ENCODE measurements at regions not wholly inside any gene's neighbourhood (a gene's known extent, or its start where the extent isn't known, plus 50 kb on each side); places are given as distances from the start of the nearest gene placed in this dataset.
"Not testable (repeated sequence)": the region's sequence is repeated elsewhere in the genome, so short reads cannot be mapped to it uniquely, and the experiment has no call there.

DNA sequence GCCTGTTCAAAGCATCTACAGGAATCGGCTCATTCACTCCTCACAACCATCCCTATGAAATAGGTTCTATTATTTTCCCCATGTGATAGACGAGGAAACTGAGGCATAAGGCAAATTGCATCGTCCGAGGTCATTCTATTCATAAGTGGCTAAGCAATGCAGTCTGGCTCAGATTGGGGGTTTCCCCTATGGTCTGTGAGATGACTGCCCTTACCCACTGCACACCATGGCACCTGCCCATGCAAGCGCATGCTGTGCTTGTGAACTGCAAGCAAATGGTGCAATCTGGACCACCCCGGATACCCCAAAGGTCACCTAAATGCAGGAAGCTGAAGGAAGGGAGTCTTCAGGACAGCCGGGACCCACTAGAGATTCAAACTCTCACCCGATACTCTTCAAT is 123.4 kb upstream of the SOD1 start:
- DNase-seq (ENCODE audit: low read depth, low spot score), result no peak

DNA sequence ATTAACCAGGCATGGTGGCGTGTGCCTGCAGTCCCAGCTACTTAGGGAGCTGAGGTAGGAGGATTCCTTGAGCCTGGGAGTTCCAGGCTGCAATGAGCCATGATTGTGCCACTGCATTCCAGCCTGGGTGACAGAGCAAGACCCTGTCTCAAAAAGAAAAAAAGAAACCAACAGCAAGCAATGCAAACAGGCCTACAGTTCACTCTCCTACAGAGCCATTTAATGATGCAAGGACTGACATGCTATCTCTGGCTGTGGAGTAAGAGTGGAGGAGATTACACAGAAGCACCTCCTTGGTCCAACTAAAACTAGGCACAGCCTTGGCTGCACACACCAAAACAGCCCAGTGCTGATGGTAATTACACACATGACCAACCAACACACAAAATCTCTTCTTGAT is 127.5 kb upstream of the SOD1 start:
- DNase-seq (ENCODE audit: low read depth, low spot score), result no peak

DNA sequence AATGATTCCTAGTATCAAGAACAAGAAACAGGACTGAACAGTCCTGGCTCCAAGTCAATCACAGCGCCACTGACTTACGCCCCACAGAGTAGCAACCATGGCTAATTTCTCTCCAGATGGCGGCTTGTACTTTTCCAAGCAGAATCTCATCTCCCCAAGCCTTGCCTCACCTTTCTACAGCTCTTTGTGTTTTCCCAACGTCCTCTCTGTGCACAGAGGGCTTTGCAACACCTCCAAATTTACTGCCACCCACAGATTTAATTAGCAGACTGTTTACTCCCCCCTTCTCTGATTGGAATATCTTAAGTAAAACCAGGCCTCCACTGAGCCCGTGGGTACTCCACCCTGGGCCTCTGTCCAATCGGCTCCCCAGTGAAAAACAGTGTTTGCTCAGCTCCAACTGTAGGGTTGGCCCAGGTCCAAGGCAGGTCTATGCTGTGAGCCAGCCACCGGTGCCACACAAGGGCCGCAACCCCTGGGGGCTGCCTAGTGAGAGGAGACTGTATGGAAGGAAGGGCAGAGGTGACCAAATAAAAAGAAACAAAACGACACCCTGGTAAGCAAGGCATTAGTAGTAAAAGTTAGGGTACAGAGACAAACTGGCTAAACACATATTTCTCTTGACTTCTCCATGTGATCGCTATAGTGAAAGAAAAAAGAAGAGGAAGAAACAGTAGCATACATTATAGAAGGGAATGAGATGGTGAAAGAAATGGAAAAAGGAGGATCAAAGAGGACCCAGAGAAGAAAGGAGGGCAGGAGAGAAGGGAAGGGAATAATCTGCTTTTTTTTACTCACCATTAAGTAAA is 128.4 kb upstream of the SOD1 start:
- no peak for DNase-seq (ENCODE audit: low read depth, low spot score)

DNA sequence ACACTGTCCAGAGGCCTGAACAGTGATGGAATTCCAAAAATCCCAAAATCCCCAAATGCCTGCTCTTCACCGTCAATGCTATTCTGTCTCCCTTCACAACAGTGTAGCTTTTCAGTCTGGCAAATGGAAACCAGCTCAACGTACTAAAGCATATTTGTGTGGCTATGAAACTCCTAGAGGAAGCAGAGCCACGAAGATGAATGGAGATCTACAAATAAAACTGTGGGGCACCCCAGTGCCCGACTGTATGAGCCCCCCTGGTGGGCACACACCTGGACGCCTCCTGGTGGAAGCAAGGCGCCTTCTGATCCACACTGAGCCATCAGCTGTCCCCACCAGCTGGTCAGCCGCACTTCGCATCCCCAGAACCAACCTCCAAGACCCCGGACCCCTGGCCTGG is 129.1 kb upstream of the SOD1 start:
- DNase-seq (ENCODE audit: low read depth, low spot score), result no peak

DNA sequence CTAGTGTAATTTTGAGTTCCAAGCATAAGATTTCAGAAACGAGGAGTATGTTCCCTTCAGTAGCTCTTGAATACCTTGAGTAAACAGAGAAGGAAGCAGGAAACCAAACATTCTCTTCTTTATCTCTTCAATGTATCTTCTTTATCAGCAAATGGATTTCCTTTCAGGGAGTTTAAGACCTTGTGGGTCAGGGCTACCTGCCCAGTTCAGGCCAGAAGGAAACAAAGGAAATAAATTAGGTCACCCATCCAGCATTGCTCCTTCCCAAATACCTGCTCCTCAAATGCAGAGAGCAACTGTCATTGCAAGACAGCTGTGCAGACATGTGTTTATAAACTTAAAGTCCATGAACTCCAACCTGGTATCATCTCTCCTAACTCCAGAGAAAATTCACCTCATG is 130.1 kb upstream of the SOD1 start:
- no peak for DNase-seq (ENCODE audit: low read depth, low spot score)

DNA sequence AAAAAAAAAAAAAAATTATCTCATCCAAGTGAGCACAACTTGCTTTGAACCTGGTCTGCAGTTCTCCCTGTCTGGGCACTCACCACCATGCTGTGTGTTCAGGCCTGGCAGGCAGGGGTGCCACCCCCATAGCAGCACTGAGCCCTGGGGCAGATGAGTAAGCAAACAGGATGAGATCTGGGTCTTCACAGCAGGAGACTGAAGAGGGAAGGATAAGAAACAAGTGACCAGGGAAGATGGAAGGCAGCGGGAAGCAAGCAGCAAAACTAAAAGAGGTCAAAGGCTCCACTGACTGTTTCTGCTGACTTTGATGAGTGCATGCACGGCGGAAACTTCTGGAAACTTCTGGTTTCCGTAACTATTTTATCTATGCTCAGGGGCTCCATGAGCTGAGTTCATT is 133.5 kb upstream of the SOD1 start:
- DNase-seq (ENCODE audit: low read depth, low spot score), result peak; percentile 78

DNA sequence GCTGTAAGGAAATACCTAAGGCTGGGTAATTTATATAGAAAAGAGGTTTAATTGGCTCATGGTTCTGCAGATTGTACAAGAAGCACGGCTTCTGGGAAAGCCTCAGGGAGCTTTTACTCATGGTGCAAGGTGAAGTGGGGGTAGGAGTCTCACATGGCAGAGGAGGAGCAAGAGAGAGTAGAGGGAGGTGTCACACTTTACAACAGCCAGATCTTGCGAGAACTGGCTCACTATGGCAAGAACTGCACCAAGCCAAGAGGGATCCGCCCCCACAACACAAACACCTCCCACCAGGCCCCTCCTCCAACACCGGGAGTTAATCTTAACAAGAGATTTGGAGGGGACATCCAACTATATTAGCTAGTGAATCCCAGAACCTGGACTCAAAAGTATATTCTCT is 135.4 kb upstream of the SOD1 start:
- no peak for DNase-seq (ENCODE audit: low read depth, low spot score)

DNA sequence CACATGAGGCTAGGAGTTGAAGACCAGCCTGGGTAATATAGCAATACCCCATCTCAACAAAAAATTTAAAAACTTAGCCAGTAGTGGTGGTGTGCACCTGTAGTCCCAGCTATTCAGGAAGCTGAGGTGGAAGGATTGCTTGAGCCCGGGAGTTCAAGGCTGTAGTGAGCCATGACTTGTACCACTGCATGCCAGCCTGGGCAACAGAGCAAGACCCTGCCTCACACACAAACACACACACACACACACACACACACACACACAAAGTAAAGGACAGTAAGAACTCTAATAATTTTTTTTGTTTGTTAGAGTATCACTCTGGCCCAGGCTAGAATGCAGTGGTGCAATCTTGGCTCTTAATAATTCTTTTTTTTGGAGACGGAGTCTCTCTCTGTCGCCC is 138.0 kb upstream of the SOD1 start:
- no peak for DNase-seq (ENCODE audit: low read depth, low spot score)

DNA sequence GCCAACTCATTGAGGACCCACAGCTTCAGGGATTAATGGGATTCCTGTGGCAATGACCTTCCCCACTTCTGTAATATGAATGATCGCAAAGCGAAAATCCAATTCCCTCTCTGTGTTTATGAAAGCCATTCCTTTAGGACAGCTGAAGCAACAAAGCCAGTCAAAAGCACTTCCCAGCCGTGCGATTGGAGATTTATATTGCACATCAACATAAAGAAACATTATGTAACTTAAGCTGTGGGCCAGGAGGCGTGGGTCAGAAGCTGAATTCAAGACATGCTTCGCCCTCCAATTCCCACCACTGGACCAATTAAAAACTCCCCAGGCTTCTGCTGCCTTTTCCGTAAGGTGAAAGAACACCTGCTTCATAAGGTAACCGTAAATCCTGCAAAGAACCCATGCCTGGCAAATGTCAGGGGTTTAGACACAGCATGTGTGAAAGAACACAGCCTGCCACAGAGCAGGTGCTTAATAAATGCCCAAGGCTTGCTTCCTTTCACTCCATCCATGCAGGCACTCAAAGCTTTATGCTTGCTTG is 138.9 kb upstream of the SOD1 start:
- DNase-seq (ENCODE audit: low read depth, low spot score), result peak; percentile 85

DNA sequence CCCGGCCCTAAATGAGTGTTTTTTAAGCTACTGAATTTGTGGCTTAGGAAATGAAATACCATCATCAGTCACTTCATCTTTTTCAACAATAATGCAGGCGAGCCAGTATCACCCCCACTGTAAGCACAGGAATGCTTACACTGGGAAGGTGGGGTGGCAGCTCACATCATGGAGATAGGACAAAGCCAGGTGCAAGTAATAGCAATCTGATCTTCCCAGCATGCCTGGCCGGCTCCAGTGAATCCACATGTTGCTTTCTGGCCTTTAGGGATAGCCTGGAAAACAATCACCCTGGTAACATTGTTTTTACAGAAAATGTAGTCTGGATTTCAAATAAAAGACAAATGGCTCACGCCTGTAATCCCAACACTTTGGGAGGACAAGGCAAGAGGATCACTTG is 140.9 kb upstream of the SOD1 start:
- no peak for DNase-seq (ENCODE audit: low read depth, low spot score)

DNA sequence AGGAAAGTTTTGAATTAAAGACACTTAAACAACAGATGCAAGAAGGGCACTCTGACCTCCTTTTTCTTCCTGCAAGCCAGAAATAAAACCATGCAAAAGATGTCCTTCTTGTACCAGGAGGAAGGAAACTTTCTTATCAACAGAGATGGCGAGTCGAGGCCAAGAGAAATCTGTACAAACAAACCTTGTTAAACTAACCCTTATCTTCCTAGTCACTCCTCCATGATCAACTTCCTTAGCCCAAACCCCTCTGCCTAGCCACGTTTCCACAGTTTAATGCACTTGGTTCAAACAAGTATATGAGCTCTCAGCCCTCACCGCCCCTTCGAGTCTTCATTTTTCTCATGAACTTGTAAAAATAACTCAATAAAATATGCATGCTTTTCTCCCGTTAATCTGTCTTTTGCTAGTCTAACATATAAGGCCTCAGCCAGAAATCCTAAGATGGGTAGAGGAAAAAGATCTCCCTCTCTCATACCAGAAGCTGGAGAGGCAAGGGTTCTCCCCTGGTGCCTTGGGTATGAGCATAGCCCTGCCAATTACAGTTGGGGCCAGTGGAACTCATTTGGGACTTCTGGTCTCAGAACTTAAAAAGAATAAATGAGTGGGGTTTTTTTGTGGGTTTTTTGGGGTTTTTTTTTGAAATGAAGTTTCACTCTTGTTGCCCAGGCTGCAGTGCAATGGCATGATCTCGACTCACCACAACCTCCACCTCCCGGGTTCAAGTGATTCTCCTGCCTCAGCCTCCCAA is 141.7 kb upstream of the SOD1 start:
- DNase-seq (ENCODE audit: low read depth, low spot score), result no peak

DNA sequence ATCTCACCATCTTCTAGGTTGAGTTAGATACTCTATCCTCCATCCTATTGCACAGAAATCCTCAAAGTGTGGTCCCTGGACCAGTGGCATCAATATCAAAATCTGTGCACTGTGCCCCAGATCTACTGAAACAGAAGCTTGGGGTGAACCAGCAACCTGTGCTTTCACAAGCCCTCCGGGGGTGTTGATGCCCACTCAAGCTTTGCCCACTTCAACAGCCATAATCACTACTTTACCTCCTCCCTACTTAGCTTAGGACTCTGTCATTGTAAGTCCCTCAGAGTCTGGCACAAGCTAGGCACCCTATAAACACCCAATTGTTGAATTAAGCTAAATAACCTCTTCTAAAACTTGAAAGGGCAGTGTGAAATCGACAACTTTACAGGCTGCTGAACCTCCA is 144.2 kb upstream of the SOD1 start:
- DNase-seq (ENCODE audit: low read depth, low spot score), result no peak

DNA sequence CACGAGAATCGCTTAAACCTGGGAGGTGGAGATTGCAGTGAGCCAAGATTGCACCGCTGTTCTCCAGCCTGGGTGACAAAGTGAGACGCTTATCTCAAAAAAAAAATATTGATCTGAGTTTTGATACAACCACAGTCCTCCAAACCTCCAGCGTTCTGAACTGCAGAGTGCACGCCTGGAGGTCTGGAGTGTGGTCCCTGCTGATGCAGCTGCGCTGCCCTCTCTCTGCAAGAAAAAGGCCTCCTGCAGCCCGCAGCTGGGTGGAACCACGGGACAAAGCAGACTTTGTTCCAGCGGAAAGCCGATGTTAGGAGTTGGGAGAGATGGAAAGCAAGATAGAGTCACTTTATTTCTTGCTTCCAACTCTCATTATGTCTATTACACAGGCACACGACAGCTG is 144.9 kb upstream of the SOD1 start:
- DNase-seq (ENCODE audit: low read depth, low spot score), result no peak

DNA sequence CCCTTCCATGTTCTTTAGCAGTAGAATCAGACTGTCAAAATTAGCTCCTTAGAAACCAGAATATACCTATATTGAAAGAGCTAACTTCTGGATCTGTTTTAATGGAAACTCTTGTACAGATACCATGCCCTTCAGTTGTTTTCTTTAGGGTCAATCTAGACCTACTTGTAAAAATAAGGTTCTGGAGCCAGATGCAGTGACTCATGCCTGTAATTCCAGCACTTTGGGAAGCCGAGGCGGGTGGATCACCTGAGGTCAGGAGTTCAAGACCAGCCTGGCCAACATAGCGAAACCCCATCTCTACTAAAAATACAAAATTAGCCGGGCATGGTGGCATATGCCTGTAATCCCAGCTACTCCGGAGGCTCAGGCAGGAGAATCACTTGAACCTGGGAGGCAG is 146.0 kb upstream of the SOD1 start:
- not testable (repeated sequence) for DNase-seq (ENCODE audit: low read depth, low spot score)

DNA sequence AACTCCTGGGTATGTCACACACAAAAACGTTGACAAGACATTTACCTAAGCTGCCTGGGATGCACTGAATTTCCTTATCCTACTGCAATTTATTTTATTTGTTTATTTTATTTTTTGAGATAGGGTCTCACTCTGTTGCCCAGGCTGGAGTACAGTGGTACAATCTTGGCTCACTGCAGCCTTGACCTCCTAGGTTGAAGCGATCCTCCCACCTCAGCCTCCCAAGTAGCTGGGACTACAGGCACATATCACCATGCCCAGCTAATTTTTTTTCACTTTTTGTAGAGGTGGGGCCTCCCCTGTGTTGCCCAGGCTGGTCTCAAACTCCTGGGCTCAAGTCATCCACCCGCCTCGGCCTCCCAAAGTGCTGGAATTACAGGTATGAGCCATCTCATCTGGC is 147.5 kb upstream of the SOD1 start:
- DNase-seq (ENCODE audit: low read depth, low spot score), result not testable (repeated sequence)

DNA sequence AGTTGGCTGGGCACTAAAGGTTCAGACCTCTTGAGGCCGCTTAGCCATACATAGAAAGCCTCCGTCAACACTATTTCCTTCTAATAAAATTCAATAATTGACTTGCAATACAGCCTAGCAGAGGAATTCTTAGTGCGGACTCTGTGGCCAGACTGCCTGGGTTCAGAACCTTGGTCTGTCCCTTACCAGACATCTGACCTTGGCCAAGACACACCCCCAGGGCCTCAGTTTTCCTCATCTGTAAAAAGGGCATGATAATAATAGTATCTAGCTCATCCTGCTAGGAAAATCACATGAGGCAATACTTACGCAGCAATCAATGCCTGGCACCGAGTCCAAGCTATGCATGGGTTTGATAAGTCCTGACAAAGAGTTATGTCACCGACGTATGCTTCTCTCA is 148.2 kb upstream of the SOD1 start:
- no peak for DNase-seq (ENCODE audit: low read depth, low spot score)

DNA sequence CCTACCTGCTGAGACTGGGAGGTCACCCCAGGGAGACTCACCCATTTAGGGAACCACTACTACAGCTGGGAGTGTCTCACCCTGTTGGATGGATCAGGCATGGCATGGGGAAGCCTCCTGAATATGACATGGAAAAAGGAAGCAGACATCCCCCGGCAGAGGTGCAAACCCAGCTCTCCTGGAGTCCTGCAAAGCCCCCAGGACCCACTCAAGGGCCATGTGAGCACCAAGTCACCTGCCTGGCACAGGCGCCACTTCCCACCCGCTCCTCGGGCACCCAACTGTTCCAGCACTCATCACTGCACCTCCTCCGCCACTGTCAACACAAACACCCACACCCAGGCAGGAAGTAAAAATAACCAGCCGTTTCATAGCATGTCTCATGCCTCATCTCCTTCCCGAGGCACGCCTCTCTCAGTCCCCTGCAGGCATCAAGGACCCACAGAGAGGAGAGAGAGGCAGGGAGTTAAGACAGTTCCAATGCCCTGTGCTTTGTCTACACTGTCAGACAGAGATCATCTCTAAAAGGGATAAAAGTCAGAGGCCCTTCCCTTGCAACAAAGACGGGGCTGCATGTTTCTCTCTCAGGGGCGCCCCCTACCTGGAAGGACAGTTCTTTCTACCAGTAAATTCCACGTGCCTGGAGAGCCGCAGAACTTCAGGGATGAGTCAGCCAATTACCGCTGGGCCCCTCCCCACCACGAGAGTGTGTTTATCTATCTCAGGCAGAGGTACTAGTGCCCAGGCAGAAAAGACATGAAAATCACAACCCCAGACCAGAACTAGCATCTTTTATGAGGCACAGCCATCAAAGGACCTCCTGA is 150.1 kb upstream of the SOD1 start:
- DNase-seq (ENCODE audit: low read depth, low spot score), result no peak

DNA sequence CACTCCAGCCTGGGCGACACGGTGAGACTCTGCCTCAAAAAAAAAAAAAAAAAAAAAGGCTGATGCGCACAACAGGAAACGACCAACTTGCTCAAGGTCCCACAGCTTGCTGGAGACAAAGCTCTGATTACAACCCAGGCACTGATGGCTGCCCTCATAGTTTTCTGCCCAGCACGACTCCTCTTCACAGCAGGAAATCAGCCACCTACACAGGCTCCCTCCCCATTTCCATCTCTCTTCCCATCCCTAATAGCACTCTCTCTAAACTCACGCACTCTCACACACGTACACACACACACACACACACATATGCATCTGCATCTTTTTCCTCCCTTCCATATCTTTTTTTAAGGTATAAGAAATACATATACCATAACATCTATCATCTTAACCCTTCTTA is 153.5 kb upstream of the SOD1 start:
- DNase-seq (ENCODE audit: low read depth, low spot score), result no peak

DNA sequence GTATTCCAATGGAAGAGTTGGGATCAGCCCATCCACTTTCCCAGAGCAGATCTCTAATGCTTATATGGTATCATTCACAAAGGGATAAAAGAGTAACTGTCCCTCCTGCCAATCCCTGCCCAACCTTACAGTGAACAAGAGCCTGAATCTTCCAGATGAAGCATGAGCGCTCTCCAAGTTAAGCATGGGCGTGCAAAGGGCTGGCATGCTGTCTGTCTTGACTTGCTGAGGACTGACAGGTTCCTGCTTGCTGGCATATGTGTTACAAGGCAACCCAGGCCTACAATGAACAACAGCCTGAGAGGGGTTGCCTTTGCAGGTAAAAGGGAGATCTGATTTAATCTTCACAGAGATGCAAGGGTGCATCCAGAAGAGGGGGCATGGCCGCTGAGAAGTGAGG is 155.6 kb upstream of the SOD1 start:
- DNase-seq (ENCODE audit: low read depth, low spot score), result no peak

DNA sequence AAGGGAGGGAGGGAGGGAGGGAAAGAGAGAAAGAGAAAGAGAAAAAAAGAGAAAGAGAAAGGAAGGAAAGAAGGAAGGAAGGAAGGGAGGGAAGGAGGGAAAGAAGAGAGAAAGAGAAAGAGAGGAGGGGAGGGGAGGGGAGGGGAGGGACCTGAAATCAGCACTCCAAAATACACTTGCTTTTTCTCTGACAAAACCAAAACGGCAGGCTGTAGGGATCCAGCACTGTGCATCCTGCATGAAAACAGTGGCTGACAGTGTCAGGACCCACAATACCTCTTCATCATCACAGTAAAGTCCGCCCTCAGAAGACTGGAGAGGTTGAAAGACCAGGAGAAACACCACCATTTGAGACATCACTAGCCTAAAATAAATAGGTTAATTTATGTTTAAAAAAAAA is 156.0 kb upstream of the SOD1 start:
- no peak for DNase-seq (ENCODE audit: low read depth, low spot score)

DNA sequence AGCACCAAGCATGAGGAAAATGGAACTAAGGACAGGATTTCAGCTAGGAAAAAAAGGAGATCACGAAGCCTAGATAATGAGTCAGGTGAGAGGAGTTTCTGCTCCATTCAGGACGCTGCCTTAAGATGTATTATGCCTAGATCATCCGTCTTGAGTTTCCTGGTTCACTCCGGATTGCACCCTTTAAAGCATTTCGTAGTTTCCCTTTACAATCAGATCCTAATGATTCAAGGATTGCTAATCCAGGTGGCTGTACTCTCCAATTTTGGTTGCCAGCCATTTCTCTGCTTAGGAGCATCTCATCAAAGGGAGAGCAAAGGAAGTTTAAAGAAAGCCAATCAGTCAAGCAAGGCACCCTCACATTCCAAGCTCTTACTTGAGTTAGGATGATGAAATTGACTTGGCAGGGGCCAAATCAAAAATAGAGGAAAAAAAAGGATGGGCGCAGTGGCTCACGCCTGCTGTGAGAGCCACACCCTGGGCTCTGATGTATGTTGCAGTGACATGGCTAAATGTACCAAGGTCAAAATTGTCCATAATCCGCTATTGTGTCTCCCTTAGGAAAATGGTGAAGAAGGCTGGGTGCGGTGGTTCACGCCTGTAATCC is 156.9 kb upstream of the SOD1 start:
- DNase-seq (ENCODE audit: low read depth, low spot score), result no peak

DNA sequence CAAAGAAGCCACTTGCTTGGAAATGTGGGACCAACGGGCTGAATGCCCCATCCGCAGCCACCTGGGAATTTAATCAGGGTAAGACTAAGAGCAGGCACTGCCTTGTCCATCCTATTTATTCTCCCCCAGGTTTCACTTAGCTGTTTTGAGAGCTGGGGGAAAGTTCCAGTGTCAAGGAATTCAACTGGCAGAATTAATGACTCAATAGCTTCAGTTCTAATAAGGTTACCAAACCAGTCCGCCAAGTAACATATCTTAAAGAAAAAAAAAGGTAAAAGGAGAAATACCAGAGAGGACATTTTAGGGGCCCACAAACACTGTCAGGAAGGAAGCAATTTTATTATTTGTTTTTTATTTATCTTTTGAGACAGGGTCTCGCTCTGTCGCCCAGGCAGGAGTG is 157.6 kb upstream of the SOD1 start:
- DNase-seq (ENCODE audit: low read depth, low spot score), result no peak
